Activated CD4-positive, alpha-beta memory T cell treated with anti-CD3 and anti-CD28 coated beads, Interleukin-2, amount 10 ng/mL, durations not matched to agents 7 days and 5 days (primary cell): ENCODE measurements at regions not wholly inside any gene's neighbourhood (a gene's known extent, or its start where the extent isn't known, plus 50 kb on each side); places are given as distances from the start of the nearest gene placed in this dataset.

Experiments
- CTCF ChIA-PET: fragments of 350-600 bp; sonication (Branson Sonifier 250); formaldehyde crosslinking; loops from one replicate; lab custom pipeline; 2021; ENCODE audit warnings: antibody characterized with exemption, inconsistent platforms; lab: Charles Lee
- POLR2A ChIA-PET: fragments of 350-600 bp; sonication (Branson Sonifier 250); formaldehyde crosslinking; loops from one replicate; lab custom pipeline; 2021; ENCODE audit warnings: antibody characterized with exemption; lab: Charles Lee
- DNase-seq: peaks from one replicate; pipeline ENCODE4 v3.0.0-alpha.2; 2020
- H3K27ac Mint-ChIP-seq: one replicate; pipeline ENCODE4 v1.8.0; 2021; ENCODE audit warnings: mild to moderate bottlenecking, mixed read lengths
- H3K27me3 Mint-ChIP-seq: one replicate; pipeline ENCODE4 v1.8.0; 2021; ENCODE audit warnings: mixed read lengths
- H3K36me3 Mint-ChIP-seq: one replicate; pipeline ENCODE4 v1.8.0; 2021; ENCODE audit warnings: low read depth, mixed read lengths
- H3K4me1 Mint-ChIP-seq: one replicate; pipeline ENCODE4 v1.8.0; 2021; ENCODE audit warnings: mixed read lengths
- H3K4me3 Mint-ChIP-seq: one replicate; pipeline ENCODE4 v1.8.0; 2021; ENCODE audit warnings: mild to moderate bottlenecking, mixed read lengths
- H3K9me3 Mint-ChIP-seq: one replicate; pipeline ENCODE4 v1.8.0; 2021; ENCODE audit warnings: mixed read lengths

GRCh38 chr7:9210114-9210513, 776.7 kb downstream of the NXPH1 start:
- Mint-ChIP-seq H3K27ac (no peak overlapping the region), H3K4me1 (no peaks in the 10 kb centered on the region), H3K9me3 (no peaks in the 10 kb centered on the region), H3K27me3 (no peaks in the 10 kb centered on the region), H3K36me3 (no peaks in the 10 kb centered on the region), H3K4me3 (no peak overlapping the region)
- no peak for DNase-seq
- ChIA-PET POLR2A (no interaction called here), CTCF (no interaction called here)

DNA sequence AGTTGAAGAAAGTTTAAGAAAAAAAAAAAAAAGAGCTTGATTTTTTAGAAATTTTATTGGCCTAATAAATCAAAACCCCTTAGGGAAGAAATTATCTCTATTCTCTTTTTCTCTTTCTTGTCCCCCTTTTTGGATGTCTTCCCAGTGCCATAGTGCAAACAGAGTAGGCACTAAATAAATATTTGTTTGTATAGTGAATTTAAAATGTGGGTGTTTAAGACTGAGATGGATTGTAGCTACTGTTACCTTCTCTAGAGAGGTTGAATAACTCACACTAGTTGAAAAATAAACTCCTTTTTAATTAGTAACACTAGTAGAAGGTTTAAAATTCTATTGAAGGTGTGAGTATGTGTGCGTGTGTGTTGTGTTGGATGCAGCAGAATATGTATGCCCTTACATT, 783.8 kb downstream of the NXPH1 start:
- H3K27ac Mint-ChIP-seq, result no peak overlapping the region
- H3K4me3 Mint-ChIP-seq, result no peak overlapping the region
- H3K9me3 Mint-ChIP-seq, result no peaks in the 10 kb centered on the region
- CTCF ChIA-PET, result no interaction called here
- H3K36me3 Mint-ChIP-seq, result no peaks in the 10 kb centered on the region
- no peaks in the 10 kb centered on the region for H3K27me3 Mint-ChIP-seq
- DNase-seq, result no peak
- no peaks in the 10 kb centered on the region for H3K4me1 Mint-ChIP-seq
- POLR2A ChIA-PET, result no interaction called here

DNA sequence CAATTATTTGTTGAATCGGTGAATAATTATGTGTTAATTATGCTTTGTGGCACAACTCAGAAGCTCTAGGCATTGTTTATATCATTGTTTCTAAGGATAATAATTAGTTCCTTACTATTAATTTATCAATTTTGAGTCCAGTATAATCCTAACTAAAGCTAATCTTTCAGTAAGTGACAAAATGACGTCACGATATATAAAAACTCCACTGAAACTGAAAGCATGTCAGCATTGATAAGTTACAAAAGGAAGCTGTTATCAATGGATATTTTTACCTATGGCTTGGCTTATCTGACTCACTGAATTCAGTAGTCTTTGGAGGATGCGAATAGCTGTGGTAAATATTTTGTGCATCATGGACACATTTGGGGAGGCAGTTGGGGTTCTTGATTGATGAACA, 793.1 kb downstream of the NXPH1 start:
- CTCF ChIA-PET, result no interaction called here
- H3K4me3 Mint-ChIP-seq, result no peak overlapping the region
- H3K36me3 Mint-ChIP-seq, result no peaks in the 10 kb centered on the region
- H3K9me3 Mint-ChIP-seq, result peaks cover 3% of the 10 kb centered on the region
- no peak for DNase-seq
- no peaks in the 10 kb centered on the region for H3K4me1 Mint-ChIP-seq
- POLR2A ChIA-PET, result no interaction called here
- no peaks in the 10 kb centered on the region for H3K27me3 Mint-ChIP-seq
- no peak overlapping the region for H3K27ac Mint-ChIP-seq

DNA sequence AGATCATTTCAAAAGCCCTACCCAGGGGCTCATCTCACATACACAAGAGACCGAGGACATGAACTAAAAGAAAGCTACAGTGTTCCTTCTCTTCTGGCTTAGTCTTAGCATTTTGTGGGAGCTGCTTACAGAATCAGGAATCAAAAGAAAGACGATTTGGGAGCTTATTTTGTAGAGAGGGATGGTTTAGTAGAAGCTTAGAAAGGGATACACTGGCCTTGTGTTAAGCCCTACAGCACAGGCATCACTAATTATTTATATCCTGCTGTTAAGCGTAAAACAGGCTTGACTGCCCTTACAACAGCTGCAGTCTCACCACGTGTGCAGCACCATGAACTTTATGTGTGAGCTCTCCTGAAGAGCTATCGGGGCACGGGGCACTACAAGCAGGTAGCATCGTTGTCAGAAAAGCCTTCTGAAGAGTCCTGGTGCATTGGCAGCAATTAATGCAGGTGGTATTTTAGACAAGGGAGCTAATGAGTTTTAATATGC, 798.3 kb downstream of the NXPH1 start:
- Mint-ChIP-seq H3K36me3 (no peaks in the 10 kb centered on the region), H3K9me3 (peaks cover 5% of the 10 kb centered on the region), H3K4me3 (no peak overlapping the region), H3K27ac (no peak overlapping the region), H3K4me1 (no peaks in the 10 kb centered on the region), H3K27me3 (no peaks in the 10 kb centered on the region)
- POLR2A ChIA-PET, result no interaction called here
- DNase-seq, result no peak
- CTCF ChIA-PET, result no interaction called here

GRCh38 chr7:9240001-9240400, 806.6 kb downstream of the NXPH1 start:
- Mint-ChIP-seq H3K27ac (no peak overlapping the region), H3K4me3 (no peak overlapping the region), H3K4me1 (no peaks in the 10 kb centered on the region), H3K36me3 (no peaks in the 10 kb centered on the region), H3K9me3 (peaks cover 9% of the 10 kb centered on the region), H3K27me3 (no peaks in the 10 kb centered on the region)
- ChIA-PET POLR2A (no interaction called here), CTCF (no interaction called here)
- no peak for DNase-seq

- Mint-ChIP-seq H3K27me3 (no peaks in the 10 kb centered on the region), H3K27ac (no peak overlapping the region), H3K4me1 (no peaks in the 10 kb centered on the region), H3K36me3 (no peaks in the 10 kb centered on the region), H3K9me3 (peaks cover 13% of the 10 kb centered on the region), H3K4me3 (no peak overlapping the region)
- no peak for DNase-seq
- POLR2A ChIA-PET, result no interaction called here
- CTCF ChIA-PET, result no interaction called here
Observed at GRCh38 chr7:9241826-9242225, 808.4 kb downstream of the NXPH1 start.

DNA sequence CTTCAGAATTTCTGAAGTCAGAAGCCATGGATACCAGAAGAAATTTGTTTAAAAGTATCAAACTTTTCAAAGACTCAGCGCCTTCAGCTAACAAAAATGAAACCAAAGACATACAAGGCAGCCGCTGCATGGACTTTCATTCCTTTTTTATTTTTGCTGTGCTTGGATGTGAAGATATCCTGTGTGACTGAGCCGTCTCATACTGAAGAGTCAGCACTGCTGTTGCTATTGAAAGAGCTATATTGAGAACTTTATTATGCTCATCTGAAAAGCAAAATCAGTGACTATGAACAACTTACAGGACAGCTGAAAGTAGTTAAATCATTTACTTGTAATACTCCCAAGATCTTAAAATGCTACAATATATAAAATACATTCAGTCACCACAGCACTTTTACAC, 809.2 kb downstream of the NXPH1 start:
- ChIA-PET CTCF (no interaction called here), POLR2A (no interaction called here)
- no peaks in the 10 kb centered on the region for H3K4me1 Mint-ChIP-seq
- DNase-seq, result no peak
- peaks cover 14% of the 10 kb centered on the region for H3K9me3 Mint-ChIP-seq
- H3K36me3 Mint-ChIP-seq, result no peaks in the 10 kb centered on the region
- H3K27ac Mint-ChIP-seq, result no peak overlapping the region
- no peak overlapping the region for H3K4me3 Mint-ChIP-seq
- no peaks in the 10 kb centered on the region for H3K27me3 Mint-ChIP-seq

GRCh38 chr7:9250876-9251275, 817.5 kb downstream of the NXPH1 start:
- ChIA-PET CTCF (no interaction called here), POLR2A (no interaction called here)
- Mint-ChIP-seq H3K4me3 (no peak overlapping the region), H3K9me3 (peaks cover 15% of the 10 kb centered on the region), H3K36me3 (no peaks in the 10 kb centered on the region), H3K27me3 (no peaks in the 10 kb centered on the region), H3K27ac (no peak overlapping the region), H3K4me1 (no peaks in the 10 kb centered on the region)
- no peak for DNase-seq

DNA sequence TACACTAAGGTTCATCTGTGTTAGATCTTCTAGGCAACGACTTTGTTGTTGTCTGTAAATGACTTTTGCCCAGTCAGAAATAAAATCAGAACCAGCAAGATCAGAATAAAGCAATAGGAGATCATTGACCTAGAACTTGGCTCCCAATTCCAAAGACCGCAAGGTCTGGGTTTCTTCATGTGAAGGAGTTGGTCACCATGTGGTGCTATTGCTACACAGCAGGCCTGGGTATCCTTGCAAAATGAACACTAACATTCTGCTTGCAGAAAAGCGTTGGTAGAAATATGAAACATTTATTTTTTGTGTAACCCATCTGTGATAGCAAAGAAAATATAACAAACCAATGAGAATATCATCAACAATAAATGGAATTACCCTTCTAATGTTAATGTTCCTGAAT, 831.0 kb downstream of the NXPH1 start:
- POLR2A ChIA-PET, result no interaction called here
- H3K9me3 Mint-ChIP-seq, result peaks cover 15% of the 10 kb centered on the region
- H3K36me3 Mint-ChIP-seq, result no peaks in the 10 kb centered on the region
- CTCF ChIA-PET, result no interaction called here
- no peaks in the 10 kb centered on the region for H3K4me1 Mint-ChIP-seq
- no peak overlapping the region for H3K27ac Mint-ChIP-seq
- no peak for DNase-seq
- no peaks in the 10 kb centered on the region for H3K27me3 Mint-ChIP-seq
- no peak overlapping the region for H3K4me3 Mint-ChIP-seq

GRCh38 chr7:9280088-9280487, 846.7 kb downstream of the NXPH1 start:
- peaks cover 5% of the 10 kb centered on the region for H3K9me3 Mint-ChIP-seq
- no peak for DNase-seq
- ChIA-PET POLR2A (no interaction called here), CTCF (no interaction called here)
- H3K27me3 Mint-ChIP-seq, result no peaks in the 10 kb centered on the region
- no peak overlapping the region for H3K4me3 Mint-ChIP-seq
- H3K27ac Mint-ChIP-seq, result no peak overlapping the region
- no peaks in the 10 kb centered on the region for H3K4me1 Mint-ChIP-seq
- H3K36me3 Mint-ChIP-seq, result no peaks in the 10 kb centered on the region

- DNase-seq, result no peak
- Mint-ChIP-seq H3K4me1 (no peaks in the 10 kb centered on the region), H3K27me3 (no peaks in the 10 kb centered on the region), H3K9me3 (peaks cover 12% of the 10 kb centered on the region), H3K27ac (no peak overlapping the region), H3K36me3 (no peaks in the 10 kb centered on the region), H3K4me3 (no peak overlapping the region)
- ChIA-PET CTCF (no interaction called here), POLR2A (no interaction called here)
Observed at GRCh38 chr7:9283246-9283645, 849.8 kb downstream of the NXPH1 start.

GRCh38 chr7:9302436-9302835, 869.0 kb downstream of the NXPH1 start:
- Mint-ChIP-seq H3K4me3 (no peak overlapping the region), H3K27ac (no peak overlapping the region), H3K4me1 (no peaks in the 10 kb centered on the region), H3K9me3 (peaks cover 2% of the 10 kb centered on the region), H3K36me3 (no peaks in the 10 kb centered on the region), H3K27me3 (no peaks in the 10 kb centered on the region)
- POLR2A ChIA-PET, result no interaction called here
- no peak for DNase-seq
- CTCF ChIA-PET, result no interaction called here

DNA sequence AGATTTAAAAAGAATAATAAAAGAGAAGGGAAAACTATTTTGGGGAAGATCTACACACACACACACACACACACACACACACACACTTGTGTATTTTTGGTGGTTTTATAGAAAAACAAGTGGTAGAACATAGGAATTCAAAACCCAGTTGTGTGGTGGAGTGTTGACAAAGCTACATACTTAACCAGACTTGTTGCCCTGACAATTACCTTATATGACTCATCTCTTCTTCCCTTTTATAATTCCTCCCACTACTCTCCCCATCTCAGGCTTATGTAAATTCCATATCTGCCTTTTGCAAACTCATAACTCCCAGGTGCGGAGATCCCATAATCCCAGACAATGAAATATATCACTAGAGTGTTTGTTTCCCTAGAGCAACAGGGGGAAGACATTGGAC, 873.7 kb downstream of the NXPH1 start:
- H3K27ac Mint-ChIP-seq, result no peak overlapping the region
- no peak overlapping the region for H3K4me3 Mint-ChIP-seq
- no peaks in the 10 kb centered on the region for H3K4me1 Mint-ChIP-seq
- DNase-seq, result no peak
- CTCF ChIA-PET, result no interaction called here
- H3K27me3 Mint-ChIP-seq, result no peaks in the 10 kb centered on the region
- H3K36me3 Mint-ChIP-seq, result no peaks in the 10 kb centered on the region
- H3K9me3 Mint-ChIP-seq, result peaks cover 2% of the 10 kb centered on the region
- POLR2A ChIA-PET, result no interaction called here

DNA sequence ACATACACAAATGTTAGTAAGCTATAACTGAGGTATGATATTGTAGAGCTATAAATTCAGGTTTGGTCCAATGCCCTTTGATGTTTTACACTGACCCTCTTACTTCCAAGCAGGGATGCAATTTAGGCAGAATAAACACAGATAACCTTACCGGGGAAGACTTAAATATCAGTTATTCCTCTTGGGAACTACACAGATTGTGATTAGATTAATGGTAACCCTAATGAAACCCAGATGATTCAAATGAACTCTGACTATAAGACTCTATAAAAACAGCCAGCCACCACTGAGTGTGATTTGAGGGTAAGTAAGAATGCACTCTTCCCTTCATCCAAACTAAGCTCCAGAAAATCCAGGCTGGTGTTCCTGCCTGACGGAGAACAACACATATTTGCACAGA, 891.1 kb downstream of the NXPH1 start:
- peaks cover 14% of the 10 kb centered on the region for H3K9me3 Mint-ChIP-seq
- ChIA-PET CTCF (no interaction called here), POLR2A (no interaction called here)
- no peak overlapping the region for H3K27ac Mint-ChIP-seq
- no peaks in the 10 kb centered on the region for H3K36me3 Mint-ChIP-seq
- DNase-seq, result no peak
- no peaks in the 10 kb centered on the region for H3K27me3 Mint-ChIP-seq
- H3K4me1 Mint-ChIP-seq, result no peaks in the 10 kb centered on the region
- no peak overlapping the region for H3K4me3 Mint-ChIP-seq

DNA sequence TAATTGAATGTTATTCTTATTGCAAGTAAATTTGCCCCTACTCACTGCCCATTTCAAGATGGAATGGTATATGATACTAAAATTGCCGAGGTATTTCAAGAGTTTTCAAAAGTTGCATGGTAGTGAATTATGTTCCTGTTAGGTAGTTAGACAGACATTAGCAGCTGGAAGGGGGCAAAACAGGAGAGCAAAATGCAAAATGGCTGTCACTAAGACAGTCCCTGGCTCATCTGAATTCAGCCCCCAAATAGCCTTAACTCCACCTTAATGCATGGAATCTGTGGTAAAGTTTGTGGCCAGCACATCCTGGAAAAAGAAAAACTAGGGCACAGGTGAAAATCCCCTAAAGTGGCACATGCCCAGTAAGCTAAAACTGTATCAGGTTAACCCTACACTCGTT, 894.9 kb downstream of the NXPH1 start:
- Mint-ChIP-seq H3K4me3 (no peak overlapping the region), H3K36me3 (no peaks in the 10 kb centered on the region), H3K4me1 (no peaks in the 10 kb centered on the region), H3K27ac (no peak overlapping the region), H3K9me3 (peaks cover 2% of the 10 kb centered on the region), H3K27me3 (no peaks in the 10 kb centered on the region)
- DNase-seq, result no peak
- ChIA-PET CTCF (no interaction called here), POLR2A (no interaction called here)
